ACHN (cell line): ENCODE measurements at regions not wholly inside any gene's neighbourhood (a gene's known extent, or its start where the extent isn't known, plus 50 kb on each side); places are given as distances from the start of the nearest gene placed in this dataset.

Source experiments
- DNase-seq: peaks from one replicate; pipeline ENCODE4 v3.0.0-alpha.2; 2015
- in situ Hi-C: cut with HindIII; loops from 2 replicates; pipeline ENCODE4 v1.10.0; 2017; ENCODE audit warnings: low sequenced_read_pairs, low pct_ligation_motif_present, low pct_unique_long_range_greater_than_20kb

DNA sequence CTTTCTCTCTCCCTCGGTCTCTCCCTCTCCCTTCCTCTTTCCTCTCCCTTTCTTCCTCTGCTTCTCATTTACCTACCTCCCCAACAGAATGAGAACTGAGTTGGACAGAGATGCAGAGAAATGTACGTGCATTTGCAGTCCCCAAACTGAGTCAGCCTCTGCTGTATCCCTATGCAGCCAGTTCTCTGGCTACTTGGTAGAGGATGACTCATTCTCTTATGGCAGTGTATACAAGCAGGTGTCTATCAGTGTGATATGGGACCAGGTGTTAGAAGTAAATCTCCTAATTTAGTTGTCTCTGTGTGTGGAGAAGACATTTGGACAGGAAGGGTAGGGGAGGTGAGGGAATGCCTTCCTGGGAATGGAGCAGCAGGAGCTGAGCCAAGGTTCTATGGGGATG, 470.8 kb downstream of the CD109 start:
- in situ Hi-C loops = no loop called here

DNA sequence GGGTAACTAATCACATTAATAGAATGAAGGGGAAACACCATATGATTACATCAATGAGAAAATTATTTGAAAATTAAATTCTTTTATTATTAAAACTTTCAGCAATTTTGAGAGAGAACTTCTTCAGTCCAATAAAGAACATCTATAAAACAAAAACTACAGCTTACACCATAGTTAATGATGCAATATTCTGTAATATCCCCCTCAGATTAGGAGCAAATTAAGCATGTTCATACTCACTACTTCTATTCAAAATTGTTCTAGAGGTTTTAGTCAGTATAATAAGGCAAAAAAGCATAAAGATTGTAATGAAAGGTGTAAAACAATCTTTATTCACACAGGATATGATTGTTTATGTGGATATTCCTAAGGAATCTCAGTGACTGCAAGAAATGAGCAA, 465.4 kb downstream of the CD109 start:
- in situ Hi-C loops = no loop called here
- DNase-seq = no peak

More for the DNA sequence above, 470.8 kb downstream of the CD109 start:
- no peak for DNase-seq

DNA sequence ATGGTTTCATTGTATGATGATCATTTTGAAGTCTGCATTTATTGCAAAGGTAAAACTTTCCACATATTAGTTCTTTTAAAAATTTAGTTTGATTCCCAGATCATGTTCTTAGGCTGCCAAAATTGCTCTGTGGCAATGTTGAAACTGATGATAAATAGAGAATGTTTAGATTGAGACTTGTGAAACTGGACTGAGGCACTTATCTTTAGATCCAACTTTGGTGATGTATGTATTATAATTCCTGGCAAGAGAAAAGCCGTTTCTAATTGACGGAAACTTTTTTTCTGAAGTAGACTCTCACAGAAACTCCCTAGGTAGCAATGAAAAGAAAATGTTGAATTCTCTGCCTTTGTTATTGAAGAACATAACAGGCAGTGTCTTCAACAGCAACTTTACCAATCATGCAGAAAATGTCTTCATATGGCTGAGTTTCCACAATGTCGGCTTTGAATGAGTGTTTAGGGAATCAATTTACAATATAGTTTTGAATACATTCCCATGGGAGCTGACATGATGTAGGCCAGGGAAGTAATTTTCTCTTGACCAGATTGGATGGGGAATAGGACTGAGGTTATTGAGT, 456.2 kb downstream of the CD109 start:
- DNase-seq = no peak
- in situ Hi-C loops = no loop called here

DNA sequence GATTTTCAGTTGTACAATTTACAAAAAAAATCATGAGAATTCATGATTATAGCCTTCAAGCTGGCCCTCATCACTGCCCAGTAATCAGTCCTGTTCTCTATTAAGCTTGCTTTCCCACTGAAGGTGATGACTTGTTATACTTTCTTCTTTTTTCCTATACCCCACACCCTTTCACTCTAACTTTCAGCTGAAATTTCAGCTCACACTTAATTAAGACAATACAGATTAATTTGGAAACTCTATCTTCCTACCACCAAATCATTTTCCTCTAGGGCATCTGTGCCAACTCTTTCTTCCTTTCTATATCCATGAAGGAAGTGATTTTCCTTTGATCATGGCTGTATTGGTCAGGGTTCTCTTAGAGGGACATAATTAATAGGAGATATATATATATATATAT, 449.9 kb downstream of the CD109 start:
- DNase-seq = no peak
- in situ Hi-C loops = no loop called here

- DNase-seq = no peak
- in situ Hi-C loops = no loop called here
Measured at GRCh38 chr6:74137911-74138310, 441.9 kb downstream of the CD109 start.

DNA sequence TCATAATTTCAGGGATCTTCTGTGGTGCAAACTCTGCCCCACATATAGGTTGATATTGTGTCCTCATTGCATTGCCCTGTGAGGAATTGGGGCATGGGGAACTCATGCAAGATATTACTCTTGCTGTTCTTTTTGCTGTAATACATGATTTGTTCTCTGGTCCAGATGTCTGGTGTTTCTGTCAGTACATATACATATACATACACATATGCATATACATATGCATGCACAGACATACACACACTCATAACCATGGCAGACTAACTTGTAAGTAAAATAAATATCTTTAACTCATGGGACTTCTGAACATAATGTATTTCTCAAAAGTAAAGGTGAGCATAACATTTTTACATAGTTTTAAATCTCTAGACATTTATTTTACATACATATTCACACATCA, 438.3 kb downstream of the CD109 start:
- no peak for DNase-seq
- in situ Hi-C loops = no loop called here

DNA sequence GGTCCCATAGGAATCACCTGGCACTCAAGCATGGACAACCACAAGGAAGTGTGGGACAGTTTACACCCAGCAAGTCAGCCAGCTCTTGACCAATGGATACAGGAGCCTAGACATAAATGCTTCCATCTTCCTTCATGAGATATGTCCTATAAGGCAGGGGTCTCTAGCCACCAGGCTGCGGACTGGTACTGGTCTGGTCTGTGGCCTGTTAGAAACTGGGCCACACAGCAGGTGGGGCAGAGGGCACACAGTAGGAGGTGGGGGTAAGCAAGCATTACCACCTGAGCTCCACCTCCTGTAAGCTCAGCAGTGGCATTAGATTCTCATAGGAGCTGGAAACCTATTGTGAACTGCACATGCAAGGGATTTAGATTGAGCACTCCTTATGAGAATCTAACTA, 437.1 kb downstream of the CD109 start:
- in situ Hi-C loops = no loop called here
- no peak for DNase-seq

DNA sequence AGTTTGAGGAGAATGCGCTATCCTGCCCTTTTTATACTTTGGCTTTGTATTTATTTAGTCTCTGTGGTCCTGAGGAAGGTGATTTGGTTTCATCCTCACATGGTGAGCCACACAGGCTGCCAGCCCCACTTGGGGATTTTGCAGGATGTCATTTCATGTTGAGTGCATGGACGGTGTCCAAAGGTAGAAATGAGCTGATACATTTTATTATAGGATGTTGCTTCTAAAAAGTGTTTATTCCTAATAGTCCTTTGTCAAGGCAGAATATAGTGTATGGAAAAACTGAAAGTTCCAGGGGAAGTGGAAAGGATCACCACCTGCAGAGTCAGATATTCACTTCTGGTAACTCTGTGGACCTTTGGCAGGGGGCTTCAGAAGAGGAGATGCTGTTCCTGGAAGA, 434.6 kb downstream of the CD109 start:
- in situ Hi-C loops = no loop called here
- DNase-seq = no peak

- no peak for DNase-seq
- in situ Hi-C loops = no loop called here
Measured at GRCh38 chr6:74128536-74128935, 432.5 kb downstream of the CD109 start.

DNA sequence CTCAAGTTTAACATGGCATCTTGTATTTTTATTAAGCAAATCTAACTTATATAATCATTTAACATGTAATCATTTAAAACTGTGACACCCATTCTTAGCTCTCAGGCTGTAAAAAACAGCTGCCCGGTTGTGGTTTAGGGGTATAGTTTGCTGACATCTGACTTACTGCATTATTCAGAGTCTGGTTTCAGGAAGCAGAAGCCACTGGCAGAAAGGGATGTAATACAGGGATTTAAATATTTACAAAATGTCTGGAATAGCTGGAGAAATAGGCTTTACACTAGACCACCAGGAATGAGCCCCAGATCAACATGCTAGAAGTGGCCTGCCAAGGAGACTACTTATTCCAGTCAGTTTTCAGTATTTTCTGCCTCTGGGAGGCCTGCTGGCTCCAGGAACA, 421.1 kb downstream of the CD109 start:
- DNase-seq = no peak
- in situ Hi-C loops = no loop called here

DNA sequence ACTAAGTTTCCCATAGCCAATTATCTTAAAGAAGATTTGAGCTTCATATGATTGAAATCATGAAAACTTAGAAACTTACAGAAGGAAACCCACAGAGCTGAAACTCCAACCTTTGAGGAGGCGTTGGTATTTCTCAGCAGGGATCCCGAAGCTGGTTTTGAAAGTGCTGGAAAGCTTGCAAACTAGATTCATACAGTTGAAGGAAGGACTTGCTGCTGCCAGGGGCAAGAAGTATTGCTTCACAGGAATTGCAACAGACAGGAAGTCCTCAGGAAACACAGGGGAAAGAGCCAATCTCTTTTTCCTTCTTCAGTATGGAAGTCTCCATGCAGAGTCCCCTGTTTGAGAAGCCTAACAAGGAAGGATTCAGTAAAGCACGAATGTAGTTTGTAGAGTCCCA, 419.7 kb downstream of the CD109 start:
- DNase-seq = no peak

DNA sequence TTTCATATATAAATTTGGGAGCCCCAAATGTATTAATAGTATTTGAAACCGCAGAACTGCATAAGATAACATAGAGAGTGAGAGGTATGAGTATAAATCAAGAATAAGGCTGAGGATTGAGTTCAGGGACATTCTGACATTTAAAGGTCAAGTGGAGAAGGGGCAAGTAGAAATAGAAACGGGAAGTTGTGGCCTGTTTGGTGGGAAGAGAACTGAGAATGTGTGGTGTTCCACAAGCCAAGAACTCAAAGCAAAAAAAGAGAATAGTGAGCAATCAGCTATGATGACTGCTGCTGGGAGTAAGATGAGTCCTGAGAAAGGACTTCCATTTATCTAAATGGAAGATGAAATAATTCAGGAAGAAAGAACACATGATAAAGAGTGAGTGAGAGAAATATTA, 418.4 kb downstream of the CD109 start:
- DNase-seq = no peak
- in situ Hi-C loops = no loop called here

More for the DNA sequence above, 419.7 kb downstream of the CD109 start:
- in situ Hi-C loops = no loop called here

DNA sequence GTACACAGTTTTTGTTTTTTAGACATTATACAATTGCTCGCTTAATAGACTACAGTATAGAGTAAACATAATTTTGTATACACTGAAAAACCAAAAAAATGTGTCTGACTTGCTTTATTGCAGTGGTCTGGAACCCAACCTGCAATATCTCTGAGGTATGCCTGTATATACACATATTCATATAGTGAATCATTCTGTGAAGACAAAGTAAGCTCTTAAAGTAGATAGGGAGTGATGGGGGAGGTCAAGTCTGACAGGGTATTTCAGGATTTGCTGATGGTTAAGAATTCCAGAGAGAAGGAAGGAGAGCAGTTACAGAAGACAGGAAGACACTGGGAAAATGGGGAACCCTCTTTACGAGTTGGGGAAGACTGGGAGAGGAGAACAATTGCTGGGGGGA, 417.9 kb downstream of the CD109 start:
- DNase-seq = no peak
- in situ Hi-C loops = no loop called here

- in situ Hi-C loops = no loop called here
Measured at GRCh38 chr6:74103417-74103816, 407.4 kb downstream of the CD109 start.

GRCh38 chr6:74100719-74101287, 404.8 kb downstream of the CD109 start:
- in situ Hi-C loops = no loop called here
- DNase-seq = no peak

More at GRCh38 chr6:74103417-74103816, 407.4 kb downstream of the CD109 start:
- DNase-seq = no peak

DNA sequence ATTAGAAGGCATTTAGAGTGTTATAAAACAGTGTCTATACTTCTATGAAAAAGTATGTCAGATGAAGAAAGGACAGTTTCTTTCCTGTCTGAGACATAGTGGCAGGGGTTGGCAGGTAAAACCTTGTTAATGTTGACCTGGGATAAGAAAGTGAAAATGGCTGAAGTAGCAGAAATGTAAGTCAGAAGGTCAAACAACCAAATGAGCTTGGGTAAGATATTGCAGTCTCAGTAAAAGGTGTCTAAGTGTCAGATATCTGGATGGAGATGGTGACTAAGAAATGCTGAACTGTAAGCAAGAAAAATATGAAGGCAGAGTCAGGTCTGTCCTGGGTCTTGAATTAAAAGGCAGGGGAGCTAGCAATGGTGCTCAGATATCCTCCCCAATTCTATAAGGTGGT, 400.3 kb downstream of the CD109 start:
- no peak for DNase-seq
- in situ Hi-C loops = no loop called here

GRCh38 chr6:74093361-74093760, 397.4 kb downstream of the CD109 start:
- no peak for DNase-seq
- in situ Hi-C loops = no loop called here

DNA sequence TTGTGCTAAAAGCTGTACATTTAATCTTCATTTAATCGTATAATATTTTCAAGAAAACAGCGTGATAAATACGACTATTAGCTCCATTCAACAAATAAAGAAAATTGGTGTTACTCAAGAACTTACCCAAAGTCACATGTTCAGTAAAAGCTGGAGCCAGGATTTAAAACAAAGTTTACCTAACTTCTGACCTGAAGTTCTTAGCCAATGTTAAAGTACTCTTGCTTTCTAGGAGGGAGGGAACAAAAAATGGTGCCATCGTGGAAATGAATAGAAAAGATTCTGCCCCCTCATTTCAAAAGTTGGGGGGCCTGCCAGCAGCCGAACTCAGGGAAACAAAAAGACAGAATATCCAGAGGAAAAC, 395.8 kb downstream of the CD109 start:
- no peak for DNase-seq
- in situ Hi-C loops = no loop called here

GRCh38 chr6:74091136-74091793, 395.3 kb downstream of the CD109 start:
- in situ Hi-C loops = no loop called here
- DNase-seq = peak; percentile 39

DNA sequence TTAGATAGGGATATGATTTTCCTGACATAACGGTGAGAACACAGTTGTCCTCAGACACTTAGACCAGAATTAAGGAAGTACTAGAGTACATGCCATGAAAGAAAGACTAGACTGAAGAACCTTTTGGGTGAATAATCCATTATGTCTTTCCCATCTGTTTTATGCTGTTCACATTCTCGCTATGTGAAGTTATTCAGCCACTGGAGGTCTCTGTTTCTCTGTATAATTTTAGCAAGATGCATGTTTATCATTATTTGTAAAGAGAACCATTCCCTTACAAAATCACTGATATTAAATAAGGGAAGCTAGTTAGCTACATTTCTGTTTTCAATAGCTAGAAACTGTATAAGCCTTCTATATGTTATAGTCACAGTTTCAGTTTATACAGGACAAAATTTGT, 391.9 kb downstream of the CD109 start:
- in situ Hi-C loops = no loop called here

More for the DNA sequence above, 391.9 kb downstream of the CD109 start:
- DNase-seq = no peak
